ENCODE measurements at regions not wholly inside any gene's neighbourhood (a gene's known extent, or its start where the extent isn't known, plus 50 kb on each side); places are given as distances from the start of the nearest gene placed in this dataset.
"Not testable (repeated sequence)": the region's sequence is repeated elsewhere in the genome, so short reads cannot be mapped to it uniquely, and the experiment has no call there.

DNA sequence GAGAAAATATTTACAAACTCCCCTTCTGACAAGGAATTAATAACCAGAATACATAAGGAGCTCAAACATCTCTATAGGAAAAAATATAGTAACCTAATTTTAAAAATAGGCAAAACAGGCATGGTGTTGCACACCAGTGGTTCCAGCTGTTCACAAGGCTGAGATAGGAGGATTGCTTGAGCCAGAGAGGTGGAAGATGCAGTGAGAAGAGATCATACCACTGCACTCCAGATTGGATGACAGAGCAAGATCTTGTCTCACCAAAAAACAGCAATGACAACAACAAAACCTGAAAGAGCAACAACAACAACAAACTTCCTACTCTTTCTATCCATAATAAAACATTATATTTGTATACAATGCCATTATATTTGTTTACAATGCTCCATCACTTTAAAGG is 304.4 kb upstream of the CNTNAP2 start (continued):
- TF ChIP-seq, protein P1, sequence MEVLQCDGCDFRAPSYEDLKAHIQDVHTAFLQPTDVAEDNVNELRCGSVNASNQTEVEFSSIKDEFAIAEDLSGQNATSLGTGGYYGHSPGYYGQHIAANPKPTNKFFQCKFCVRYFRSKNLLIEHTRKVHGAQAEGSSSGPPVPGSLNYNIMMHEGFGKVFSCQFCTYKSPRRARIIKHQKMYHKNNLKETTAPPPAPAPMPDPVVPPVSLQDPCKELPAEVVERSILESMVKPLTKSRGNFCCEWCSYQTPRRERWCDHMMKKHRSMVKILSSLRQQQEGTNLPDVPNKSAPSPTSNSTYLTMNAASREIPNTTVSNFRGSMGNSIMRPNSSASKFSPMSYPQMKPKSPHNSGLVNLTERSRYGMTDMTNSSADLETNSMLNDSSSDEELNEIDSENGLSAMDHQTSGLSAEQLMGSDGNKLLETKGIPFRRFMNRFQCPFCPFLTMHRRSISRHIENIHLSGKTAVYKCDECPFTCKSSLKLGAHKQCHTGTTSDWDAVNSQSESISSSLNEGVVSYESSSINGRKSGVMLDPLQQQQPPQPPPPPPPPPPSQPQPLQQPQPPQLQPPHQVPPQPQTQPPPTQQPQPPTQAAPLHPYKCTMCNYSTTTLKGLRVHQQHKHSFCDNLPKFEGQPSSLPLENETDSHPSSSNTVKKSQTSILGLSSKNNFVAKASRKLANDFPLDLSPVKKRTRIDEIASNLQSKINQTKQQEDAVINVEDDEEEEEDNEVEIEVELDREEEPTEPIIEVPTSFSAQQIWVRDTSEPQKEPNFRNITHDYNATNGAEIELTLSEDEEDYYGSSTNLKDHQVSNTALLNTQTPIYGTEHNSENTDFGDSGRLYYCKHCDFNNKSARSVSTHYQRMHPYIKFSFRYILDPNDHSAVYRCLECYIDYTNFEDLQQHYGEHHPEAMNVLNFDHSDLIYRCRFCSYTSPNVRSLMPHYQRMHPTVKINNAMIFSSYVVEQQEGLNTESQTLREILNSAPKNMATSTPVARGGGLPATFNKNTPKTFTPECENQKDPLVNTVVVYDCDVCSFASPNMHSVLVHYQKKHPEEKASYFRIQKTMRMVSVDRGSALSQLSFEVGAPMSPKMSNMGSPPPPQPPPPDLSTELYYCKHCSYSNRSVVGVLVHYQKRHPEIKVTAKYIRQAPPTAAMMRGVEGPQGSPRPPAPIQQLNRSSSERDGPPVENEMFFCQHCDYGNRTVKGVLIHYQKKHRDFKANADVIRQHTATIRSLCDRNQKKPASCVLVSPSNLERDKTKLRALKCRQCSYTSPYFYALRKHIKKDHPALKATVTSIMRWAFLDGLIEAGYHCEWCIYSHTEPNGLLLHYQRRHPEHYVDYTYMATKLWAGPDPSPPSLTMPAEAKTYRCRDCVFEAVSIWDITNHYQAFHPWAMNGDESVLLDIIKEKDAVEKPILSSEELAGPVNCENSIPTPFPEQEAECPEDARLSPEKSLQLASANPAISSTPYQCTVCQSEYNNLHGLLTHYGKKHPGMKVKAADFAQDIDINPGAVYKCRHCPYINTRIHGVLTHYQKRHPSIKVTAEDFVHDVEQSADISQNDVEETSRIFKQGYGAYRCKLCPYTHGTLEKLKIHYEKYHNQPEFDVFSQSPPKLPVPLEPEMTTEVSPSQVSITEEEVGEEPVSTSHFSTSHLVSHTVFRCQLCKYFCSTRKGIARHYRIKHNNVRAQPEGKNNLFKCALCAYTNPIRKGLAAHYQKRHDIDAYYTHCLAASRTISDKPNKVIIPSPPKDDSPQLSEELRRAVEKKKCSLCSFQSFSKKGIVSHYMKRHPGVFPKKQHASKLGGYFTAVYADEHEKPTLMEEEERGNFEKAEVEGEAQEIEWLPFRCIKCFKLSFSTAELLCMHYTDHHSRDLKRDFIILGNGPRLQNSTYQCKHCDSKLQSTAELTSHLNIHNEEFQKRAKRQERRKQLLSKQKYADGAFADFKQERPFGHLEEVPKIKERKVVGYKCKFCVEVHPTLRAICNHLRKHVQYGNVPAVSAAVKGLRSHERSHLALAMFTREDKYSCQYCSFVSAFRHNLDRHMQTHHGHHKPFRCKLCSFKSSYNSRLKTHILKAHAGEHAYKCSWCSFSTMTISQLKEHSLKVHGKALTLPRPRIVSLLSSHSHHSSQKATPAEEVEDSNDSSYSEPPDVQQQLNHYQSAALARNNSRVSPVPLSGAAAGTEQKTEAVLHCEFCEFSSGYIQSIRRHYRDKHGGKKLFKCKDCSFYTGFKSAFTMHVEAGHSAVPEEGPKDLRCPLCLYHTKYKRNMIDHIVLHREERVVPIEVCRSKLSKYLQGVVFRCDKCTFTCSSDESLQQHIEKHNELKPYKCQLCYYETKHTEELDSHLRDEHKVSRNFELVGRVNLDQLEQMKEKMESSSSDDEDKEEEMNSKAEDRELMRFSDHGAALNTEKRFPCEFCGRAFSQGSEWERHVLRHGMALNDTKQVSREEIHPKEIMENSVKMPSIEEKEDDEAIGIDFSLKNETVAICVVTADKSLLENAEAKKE (CRISPR knock-in tag; IDR thresholded peaks at IDR 0.05), result no peak
- no peak for TF ChIP-seq CREB1 (CRISPR knock-in tag; IDR thresholded peaks at IDR 0.05; ENCODE audit: low read depth)
- no peak for TF ChIP-seq POLR2AphosphoS5 (IDR thresholded peaks at IDR 0.05; ENCODE audit: low read depth)
- TF ChIP-seq ZNF331 (CRISPR knock-in tag; IDR thresholded peaks at IDR 0.05; ENCODE audit: low read depth), result no peak
- TF ChIP-seq, protein P2, sequence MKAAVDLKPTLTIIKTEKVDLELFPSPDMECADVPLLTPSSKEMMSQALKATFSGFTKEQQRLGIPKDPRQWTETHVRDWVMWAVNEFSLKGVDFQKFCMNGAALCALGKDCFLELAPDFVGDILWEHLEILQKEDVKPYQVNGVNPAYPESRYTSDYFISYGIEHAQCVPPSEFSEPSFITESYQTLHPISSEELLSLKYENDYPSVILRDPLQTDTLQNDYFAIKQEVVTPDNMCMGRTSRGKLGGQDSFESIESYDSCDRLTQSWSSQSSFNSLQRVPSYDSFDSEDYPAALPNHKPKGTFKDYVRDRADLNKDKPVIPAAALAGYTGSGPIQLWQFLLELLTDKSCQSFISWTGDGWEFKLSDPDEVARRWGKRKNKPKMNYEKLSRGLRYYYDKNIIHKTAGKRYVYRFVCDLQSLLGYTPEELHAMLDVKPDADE (IDR thresholded peaks at IDR 0.05), result no peak
- TF ChIP-seq, protein P3, sequence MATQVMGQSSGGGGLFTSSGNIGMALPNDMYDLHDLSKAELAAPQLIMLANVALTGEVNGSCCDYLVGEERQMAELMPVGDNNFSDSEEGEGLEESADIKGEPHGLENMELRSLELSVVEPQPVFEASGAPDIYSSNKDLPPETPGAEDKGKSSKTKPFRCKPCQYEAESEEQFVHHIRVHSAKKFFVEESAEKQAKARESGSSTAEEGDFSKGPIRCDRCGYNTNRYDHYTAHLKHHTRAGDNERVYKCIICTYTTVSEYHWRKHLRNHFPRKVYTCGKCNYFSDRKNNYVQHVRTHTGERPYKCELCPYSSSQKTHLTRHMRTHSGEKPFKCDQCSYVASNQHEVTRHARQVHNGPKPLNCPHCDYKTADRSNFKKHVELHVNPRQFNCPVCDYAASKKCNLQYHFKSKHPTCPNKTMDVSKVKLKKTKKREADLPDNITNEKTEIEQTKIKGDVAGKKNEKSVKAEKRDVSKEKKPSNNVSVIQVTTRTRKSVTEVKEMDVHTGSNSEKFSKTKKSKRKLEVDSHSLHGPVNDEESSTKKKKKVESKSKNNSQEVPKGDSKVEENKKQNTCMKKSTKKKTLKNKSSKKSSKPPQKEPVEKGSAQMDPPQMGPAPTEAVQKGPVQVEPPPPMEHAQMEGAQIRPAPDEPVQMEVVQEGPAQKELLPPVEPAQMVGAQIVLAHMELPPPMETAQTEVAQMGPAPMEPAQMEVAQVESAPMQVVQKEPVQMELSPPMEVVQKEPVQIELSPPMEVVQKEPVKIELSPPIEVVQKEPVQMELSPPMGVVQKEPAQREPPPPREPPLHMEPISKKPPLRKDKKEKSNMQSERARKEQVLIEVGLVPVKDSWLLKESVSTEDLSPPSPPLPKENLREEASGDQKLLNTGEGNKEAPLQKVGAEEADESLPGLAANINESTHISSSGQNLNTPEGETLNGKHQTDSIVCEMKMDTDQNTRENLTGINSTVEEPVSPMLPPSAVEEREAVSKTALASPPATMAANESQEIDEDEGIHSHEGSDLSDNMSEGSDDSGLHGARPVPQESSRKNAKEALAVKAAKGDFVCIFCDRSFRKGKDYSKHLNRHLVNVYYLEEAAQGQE (IDR thresholded peaks at IDR 0.05; ENCODE audit: unreplicated experiment), result no peak
- no peak for TF ChIP-seq EZH2phosphoT487 (IDR thresholded peaks at IDR 0.05; ENCODE audit: unreplicated experiment)
- no peak for TF ChIP-seq ZNF114 (CRISPR knock-in tag; IDR thresholded peaks at IDR 0.05)
- TF ChIP-seq JUNB (IDR thresholded peaks at IDR 0.05; ENCODE audit: unreplicated experiment), result no peak
- TF ChIP-seq CTCF (conservative IDR thresholded peaks at IDR 0.05; ENCODE audit: low read depth in 2 of 2), result no peak
- TF ChIP-seq STAT1 (IDR thresholded peaks at IDR 0.05; ENCODE audit: unreplicated experiment), result no peak

GRCh38 chr7:145805496-145805895 is 311.1 kb upstream of the CNTNAP2 start:
- not testable (repeated sequence) for ATAC-seq; H3K4me3 ChIP-seq; H3K27ac Mint-ChIP-seq; H2AFZ ChIP-seq; H3K4me1 ChIP-seq (ENCODE audit: insufficient read depth); H3K4me1 Mint-ChIP-seq; H4K20me1 ChIP-seq (replicated peaks; ENCODE audit: insufficient read depth); H3K27me3 Mint-ChIP-seq (ENCODE audit: insufficient read depth, low read depth, poor library complexity); H3K4me3 Mint-ChIP-seq; DNase-seq (ENCODE audit: low spot score); H3K27me3 ChIP-seq (ENCODE audit: insufficient read depth); H3K4me2 ChIP-seq; H3K36me3 Mint-ChIP-seq (ENCODE audit: low read depth); H3K36me3 ChIP-seq (ENCODE audit: insufficient read depth); H3F3A ChIP-seq (replicated peaks; ENCODE audit: low read depth); H3K79me2 ChIP-seq (replicated peaks; ENCODE audit: insufficient read depth); H3K27ac ChIP-seq (ENCODE audit: low read depth); H3K9me2 ChIP-seq (ENCODE audit: insufficient read depth)
- peaks cover 60% of the 10 kb centered on the region for H3K9me3 Mint-ChIP-seq

Data from GM23338 (cell line).